ENCODE measurements at regions not wholly inside any gene's neighbourhood (a gene's known extent, or its start where the extent isn't known, plus 50 kb on each side); places are given as distances from the start of the nearest gene placed in this dataset.
"Not testable (repeated sequence)": the region's sequence is repeated elsewhere in the genome, so short reads cannot be mapped to it uniquely, and the experiment has no call there.

DNA sequence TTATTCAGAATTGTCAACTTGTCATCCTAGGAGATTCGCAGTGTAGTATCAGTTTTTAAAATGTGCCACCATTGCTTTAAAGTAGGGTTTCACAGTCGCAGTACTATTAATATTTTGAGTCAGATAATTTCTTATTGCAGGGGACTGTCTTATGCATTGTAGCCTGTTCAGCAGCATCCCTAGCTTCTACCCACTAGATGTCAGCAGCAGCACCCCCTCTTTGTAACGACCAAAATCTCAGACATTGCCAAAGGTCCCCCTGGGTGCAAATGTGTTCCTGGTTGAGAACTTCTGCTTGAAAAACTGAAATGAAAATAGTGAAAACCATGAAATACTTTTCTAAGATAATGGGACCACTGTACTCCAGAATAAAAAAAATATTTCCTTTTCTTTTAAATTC lies 474.8 kb downstream of the CNTN3 start:
- H3K4me3 ChIP-seq (ENCODE audit: low read depth, low read length) = no peak overlapping the region
- DNase-seq (ENCODE audit: extremely low spot score) = no peak
- no peaks in the 10 kb centered on the region for H3K36me3 ChIP-seq (ENCODE audit: insufficient read depth)
- no peak overlapping the region for H3K27ac ChIP-seq (ENCODE audit: low read depth)
- 51% methylated on average over 3 of the region's 3 CpGs for WGBS
- no peaks in the 10 kb centered on the region for H3K4me1 ChIP-seq (ENCODE audit: insufficient read depth)

DNA sequence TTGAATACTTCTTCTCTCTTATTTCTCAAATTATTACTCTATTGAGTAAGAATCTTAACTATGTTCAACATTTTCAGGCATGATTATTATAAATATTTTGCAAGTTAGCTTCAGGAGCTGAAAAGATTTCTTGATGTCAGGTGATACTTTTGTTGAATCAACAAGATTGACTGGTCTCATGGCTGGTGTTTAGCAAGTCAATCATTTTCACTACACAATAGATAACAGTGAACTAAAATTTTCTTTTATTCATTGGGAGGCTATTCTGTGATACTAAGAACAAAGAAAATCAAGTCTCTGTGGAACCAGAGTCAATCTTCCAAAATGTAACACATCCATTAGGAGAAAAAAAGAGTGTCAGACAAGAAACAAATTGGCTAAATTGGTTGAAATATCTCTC lies 476.7 kb downstream of the CNTN3 start:
- Histone ChIP-seq H3K4me3 (ENCODE audit: low read depth, low read length) (no peak overlapping the region), H3K36me3 (ENCODE audit: insufficient read depth) (no peaks in the 10 kb centered on the region), H3K27ac (ENCODE audit: low read depth) (no peak overlapping the region), H3K4me1 (ENCODE audit: insufficient read depth) (no peaks in the 10 kb centered on the region)
- DNase-seq (ENCODE audit: extremely low spot score) = no peak

DNA sequence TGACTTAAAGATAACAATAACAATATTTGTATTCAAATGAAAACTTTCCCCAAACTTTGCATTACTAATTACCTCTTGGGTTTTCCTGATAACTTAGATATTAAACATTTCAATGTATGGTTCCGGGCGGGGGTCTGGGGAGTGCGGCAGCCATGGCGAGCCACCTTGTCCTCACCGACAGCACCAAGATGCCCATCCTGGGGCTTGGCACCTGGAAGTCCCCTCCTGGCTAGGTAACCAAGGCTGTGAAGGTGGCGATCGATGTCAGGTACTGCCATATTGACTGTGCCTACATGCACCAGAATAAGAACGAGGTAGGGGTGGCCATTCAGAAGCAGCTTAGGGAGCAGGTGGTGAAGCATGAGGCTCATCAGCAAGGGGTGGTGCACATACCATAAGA lies 478.7 kb downstream of the CNTN3 start:
- no peak for DNase-seq (ENCODE audit: extremely low spot score)
- H3K4me3 ChIP-seq (ENCODE audit: low read depth, low read length) = no peak overlapping the region
- no peak overlapping the region for H3K27ac ChIP-seq (ENCODE audit: low read depth)
- no peaks in the 10 kb centered on the region for H3K36me3 ChIP-seq (ENCODE audit: insufficient read depth)
- 96% methylated on average over 8 of the region's 8 CpGs for WGBS
- no peaks in the 10 kb centered on the region for H3K4me1 ChIP-seq (ENCODE audit: insufficient read depth)

DNA sequence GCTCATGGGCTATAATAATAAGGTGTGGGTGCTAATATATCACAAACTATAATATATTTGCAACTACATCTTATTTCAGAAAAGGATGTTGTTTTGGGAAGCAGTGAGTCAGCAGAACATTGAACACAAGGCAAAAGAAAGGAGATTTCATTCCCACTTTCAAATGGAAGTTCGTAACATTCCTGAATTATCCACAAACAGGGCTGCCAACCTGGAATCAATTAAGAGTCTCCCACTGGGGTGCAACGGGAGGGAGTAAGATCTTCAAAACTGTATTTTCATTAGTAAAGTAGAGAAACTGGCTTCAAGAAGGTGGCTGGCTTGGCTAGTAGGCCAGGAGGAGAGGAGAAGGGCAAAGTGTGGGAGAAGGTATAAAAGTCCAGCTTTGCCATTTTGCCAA lies 479.6 kb downstream of the CNTN3 start:
- DNase-seq (ENCODE audit: extremely low spot score) = no peak
- Histone ChIP-seq H3K4me1 (ENCODE audit: insufficient read depth) (no peaks in the 10 kb centered on the region), H3K27ac (ENCODE audit: low read depth) (no peak overlapping the region), H3K36me3 (ENCODE audit: insufficient read depth) (no peaks in the 10 kb centered on the region), H3K4me3 (ENCODE audit: low read depth, low read length) (no peak overlapping the region)
- 53% methylated on average over 2 of the region's 2 CpGs for WGBS

DNA sequence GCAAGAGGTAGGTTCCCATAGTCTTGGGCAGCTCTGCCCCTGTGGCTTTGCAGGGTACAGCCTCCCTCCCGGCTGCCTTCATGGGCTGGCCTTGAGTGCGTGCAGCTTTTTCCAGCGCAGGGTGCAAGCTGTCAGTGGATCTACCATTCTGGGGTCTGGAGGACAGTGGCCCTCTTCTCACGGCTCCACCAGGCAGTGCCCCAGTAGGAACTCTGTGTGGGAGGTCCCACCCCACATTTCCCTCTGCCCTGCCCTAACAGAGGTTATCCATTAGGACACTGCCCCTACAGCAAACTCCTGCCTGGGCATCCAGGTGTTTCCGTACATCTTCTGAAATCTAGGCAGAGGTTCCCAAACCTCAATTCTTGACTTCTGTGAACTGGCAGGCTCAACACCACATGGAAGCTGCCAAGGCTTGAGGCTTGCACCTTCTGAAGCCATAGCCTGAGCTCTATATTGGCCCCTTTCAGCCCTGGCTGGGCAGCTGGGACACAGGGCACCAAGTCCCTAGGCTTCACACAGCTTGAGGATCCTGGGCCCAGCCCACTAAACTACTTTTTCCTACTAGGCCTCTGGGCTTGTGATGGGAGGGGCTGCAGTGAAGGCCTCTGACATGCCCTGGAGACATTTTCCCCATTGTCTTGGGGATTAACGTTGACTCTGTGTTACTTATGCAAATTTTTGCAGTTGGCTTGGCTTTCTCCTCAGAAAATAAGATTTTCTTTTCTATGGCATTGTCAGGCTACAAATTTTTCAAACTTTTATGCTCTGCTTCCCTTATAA lies 482.7 kb downstream of the CNTN3 start:
- H3K36me3 ChIP-seq (ENCODE audit: insufficient read depth); H3K27ac ChIP-seq (ENCODE audit: low read depth); H3K4me3 ChIP-seq (ENCODE audit: low read depth, low read length); H3K4me1 ChIP-seq (ENCODE audit: insufficient read depth); DNase-seq (ENCODE audit: extremely low spot score): not testable (repeated sequence)
- WGBS = 76% methylated on average over 6 of the region's 6 CpGs

DNA sequence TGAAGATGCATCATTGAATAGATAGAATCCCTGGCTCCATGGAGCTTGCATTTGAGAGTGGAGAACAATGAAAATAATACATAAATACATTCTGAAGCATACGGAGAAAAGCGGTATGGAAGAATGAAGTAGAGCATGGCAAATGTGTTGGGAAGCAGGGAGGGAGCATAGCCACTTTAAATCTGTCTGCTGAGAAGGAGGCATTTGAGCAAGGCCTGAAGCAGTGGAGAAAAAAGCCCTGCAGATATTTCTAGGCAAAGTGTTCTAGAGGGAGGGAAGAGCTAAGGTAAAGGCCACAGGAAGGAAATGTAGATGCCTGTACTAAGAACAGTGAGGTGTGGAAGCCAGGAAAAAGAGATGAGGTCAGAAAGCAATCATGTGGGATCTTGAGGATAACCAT lies 484.8 kb downstream of the CNTN3 start:
- no peak for DNase-seq (ENCODE audit: extremely low spot score)
- Histone ChIP-seq H3K36me3 (ENCODE audit: insufficient read depth) (no peaks in the 10 kb centered on the region), H3K27ac (ENCODE audit: low read depth) (no peak overlapping the region), H3K4me3 (ENCODE audit: low read depth, low read length) (no peak overlapping the region), H3K4me1 (ENCODE audit: insufficient read depth) (no peaks in the 10 kb centered on the region)
- WGBS = 91% methylated on average over 2 of the region's 2 CpGs

DNA sequence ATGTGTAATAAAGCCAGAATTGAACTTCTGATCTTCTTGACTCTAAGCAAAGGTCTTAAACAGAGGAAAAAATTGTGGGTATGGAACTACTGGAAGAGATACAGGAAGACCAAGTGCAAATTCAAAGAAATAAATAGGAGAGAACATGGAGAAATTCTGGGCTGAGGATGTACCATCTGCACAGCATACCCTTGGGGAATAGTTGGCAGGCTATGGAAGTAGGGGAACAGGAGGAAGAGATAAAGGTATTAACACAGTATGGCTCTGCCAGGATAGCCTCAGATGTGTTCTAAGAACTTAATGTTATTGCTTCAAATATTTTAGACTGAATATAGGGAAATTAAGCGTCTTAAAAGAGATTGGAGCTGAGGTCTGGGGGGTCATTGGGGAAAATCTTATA lies 485.4 kb downstream of the CNTN3 start:
- DNase-seq (ENCODE audit: extremely low spot score) = no peak
- 89% methylated on average over 1 of the region's 1 CpG for WGBS
- no peaks in the 10 kb centered on the region for H3K36me3 ChIP-seq (ENCODE audit: insufficient read depth)
- no peak overlapping the region for H3K27ac ChIP-seq (ENCODE audit: low read depth)
- H3K4me3 ChIP-seq (ENCODE audit: low read depth, low read length) = no peak overlapping the region
- no peaks in the 10 kb centered on the region for H3K4me1 ChIP-seq (ENCODE audit: insufficient read depth)

DNA sequence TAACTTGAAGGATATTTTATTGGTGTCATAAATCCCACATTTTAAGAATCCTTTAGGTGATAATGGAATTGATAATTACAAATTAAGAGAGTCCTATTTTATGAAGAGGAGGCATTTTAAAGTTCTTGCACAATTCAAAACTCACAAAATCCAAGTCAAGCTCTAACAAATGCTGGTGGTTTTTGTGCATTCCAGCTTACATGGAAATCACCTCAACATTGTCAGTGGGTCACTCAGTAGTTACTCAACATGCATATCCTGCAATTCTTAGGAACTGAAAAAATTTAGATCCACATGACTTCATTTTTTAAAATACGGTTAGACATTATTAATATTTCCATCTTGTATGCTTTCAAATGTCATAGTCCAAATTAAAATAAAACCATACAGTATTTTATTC lies 487.2 kb downstream of the CNTN3 start:
- H3K4me1 ChIP-seq (ENCODE audit: insufficient read depth) = no peaks in the 10 kb centered on the region
- H3K27ac ChIP-seq (ENCODE audit: low read depth) = no peak overlapping the region
- WGBS = 99% methylated on average over 1 of the region's 1 CpG
- DNase-seq (ENCODE audit: extremely low spot score) = no peak
- no peaks in the 10 kb centered on the region for H3K36me3 ChIP-seq (ENCODE audit: insufficient read depth)
- no peak overlapping the region for H3K4me3 ChIP-seq (ENCODE audit: low read depth, low read length)

DNA sequence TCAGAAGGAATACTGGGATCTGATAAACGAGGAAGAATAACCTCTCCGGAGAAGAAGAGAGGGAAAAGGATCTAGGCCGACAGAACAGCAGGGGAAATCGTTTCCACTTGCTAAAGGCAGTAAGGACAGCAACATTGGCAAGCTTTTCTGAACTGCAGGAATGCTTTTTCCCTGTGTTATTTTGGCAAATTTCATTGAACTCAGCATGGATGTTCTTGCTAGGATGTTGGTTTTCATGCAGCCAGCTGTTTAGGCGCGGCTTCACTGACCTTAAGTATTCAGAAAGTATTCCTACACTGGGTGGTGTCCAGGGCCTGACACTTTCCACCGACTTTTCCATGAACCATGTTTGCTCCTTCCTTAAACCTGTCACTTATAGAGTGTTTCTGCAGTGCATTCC lies 489.7 kb downstream of the CNTN3 start:
- WGBS = 69% methylated on average over 7 of the region's 7 CpGs

DNA sequence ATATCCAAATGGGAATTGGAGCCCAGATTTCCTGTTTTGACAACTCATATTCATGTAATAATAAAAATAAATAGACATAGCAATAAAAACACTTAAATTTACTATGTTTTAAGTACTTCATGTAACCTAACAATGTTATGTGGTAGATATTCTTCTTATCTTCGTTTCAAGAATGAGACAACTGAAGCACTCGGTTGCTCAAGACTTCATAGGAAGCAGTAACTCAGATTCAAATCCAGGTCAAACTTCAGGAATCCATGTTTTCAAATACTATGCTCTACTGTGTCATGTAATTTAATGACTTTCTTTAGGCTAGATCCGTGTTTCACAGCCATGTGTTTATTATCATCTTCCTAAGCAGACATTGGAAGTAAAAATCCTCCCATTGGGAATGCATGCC lies 492.2 kb downstream of the CNTN3 start:
- DNase-seq (ENCODE audit: extremely low spot score) = no peak
- WGBS = 40% methylated on average over 3 of the region's 3 CpGs
- H3K4me1 ChIP-seq (ENCODE audit: insufficient read depth) = no peaks in the 10 kb centered on the region
- no peak overlapping the region for H3K4me3 ChIP-seq (ENCODE audit: low read depth, low read length)
- H3K27ac ChIP-seq (ENCODE audit: low read depth) = no peak overlapping the region
- H3K36me3 ChIP-seq (ENCODE audit: insufficient read depth) = no peaks in the 10 kb centered on the region

More for the DNA sequence above, 489.7 kb downstream of the CNTN3 start:
- Histone ChIP-seq H3K4me3 (ENCODE audit: low read depth, low read length) (no peak overlapping the region), H3K36me3 (ENCODE audit: insufficient read depth) (no peaks in the 10 kb centered on the region), H3K4me1 (ENCODE audit: insufficient read depth) (no peaks in the 10 kb centered on the region), H3K27ac (ENCODE audit: low read depth) (no peak overlapping the region)
- no peak for DNase-seq (ENCODE audit: extremely low spot score)

DNA sequence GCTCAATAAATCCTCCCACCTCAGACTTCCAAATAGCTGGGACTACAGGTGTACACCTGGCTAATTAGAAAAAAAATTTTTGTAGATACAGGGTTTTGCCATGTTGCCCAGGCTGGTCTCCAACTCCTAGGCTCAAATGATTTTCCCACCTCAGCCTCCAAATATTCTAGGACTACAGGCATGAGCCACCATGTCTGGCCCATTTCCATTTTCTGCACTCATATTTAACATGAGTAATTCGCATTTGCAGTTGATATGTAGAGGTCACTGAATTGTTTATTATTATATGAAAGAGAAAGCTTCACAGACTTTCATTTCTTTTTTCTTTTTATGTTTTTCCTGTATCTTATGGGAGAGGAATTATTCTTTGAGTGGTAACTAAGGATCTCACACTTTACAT lies 492.7 kb downstream of the CNTN3 start:
- no peak overlapping the region for H3K27ac ChIP-seq (ENCODE audit: low read depth)
- H3K36me3 ChIP-seq (ENCODE audit: insufficient read depth) = no peaks in the 10 kb centered on the region
- 60% methylated on average over 1 of the region's 1 CpG for WGBS
- no peak overlapping the region for H3K4me3 ChIP-seq (ENCODE audit: low read depth, low read length)
- no peaks in the 10 kb centered on the region for H3K4me1 ChIP-seq (ENCODE audit: insufficient read depth)
- no peak for DNase-seq (ENCODE audit: extremely low spot score)

DNA sequence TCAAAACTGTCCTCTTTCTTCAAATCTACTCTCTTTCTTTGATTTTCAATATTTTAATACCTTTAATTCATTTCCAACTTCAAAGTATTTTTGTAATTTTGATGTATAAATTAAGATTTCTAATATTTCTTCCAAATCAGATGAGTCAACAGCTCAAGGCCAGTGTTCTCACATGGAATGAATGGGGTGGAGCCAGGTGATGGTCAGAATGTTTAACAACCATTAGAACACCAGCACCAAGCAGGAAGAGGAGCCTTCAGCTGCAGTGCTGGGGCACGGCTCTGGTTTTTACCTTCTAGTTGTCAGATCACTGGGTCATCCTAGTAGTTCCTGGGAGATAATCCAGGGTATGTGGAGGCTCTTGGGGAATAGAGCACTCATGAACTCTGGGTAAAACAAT lies 494.5 kb upstream of the PDZRN3 start:
- Histone ChIP-seq H3K27ac (ENCODE audit: low read depth) (no peak overlapping the region), H3K36me3 (ENCODE audit: insufficient read depth) (no peaks in the 10 kb centered on the region), H3K4me3 (ENCODE audit: low read depth, low read length) (no peak overlapping the region), H3K4me1 (ENCODE audit: insufficient read depth) (no peaks in the 10 kb centered on the region)
- DNase-seq (ENCODE audit: extremely low spot score) = no peak
- 78% methylated on average over 1 of the region's 1 CpG for WGBS

DNA sequence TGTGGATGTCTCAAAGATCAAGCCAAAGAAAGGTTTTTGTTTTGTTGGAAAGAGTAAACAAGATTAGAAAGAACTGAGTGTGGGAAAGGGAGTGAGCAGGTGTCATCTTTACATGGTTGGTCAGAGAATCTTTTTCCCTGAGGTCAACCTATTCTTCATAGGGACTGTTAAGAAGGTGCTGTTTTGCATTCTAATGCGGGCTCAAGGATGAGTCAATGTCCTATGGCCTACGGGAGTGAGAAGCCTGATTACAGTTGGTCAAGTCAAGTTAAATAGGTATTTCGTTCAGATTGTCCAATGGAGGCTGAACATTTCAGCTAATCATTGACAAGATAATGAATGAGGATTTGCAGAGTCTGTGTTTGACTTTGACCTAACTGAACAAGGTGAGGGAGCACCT lies 491.2 kb upstream of the PDZRN3 start:
- H3K36me3 ChIP-seq (ENCODE audit: insufficient read depth) = no peaks in the 10 kb centered on the region
- H3K27ac ChIP-seq (ENCODE audit: low read depth) = no peak overlapping the region
- no peaks in the 10 kb centered on the region for H3K4me1 ChIP-seq (ENCODE audit: insufficient read depth)
- no peak for DNase-seq (ENCODE audit: extremely low spot score)
- WGBS = 88% methylated on average over 3 of the region's 3 CpGs
- no peak overlapping the region for H3K4me3 ChIP-seq (ENCODE audit: low read depth, low read length)

DNA sequence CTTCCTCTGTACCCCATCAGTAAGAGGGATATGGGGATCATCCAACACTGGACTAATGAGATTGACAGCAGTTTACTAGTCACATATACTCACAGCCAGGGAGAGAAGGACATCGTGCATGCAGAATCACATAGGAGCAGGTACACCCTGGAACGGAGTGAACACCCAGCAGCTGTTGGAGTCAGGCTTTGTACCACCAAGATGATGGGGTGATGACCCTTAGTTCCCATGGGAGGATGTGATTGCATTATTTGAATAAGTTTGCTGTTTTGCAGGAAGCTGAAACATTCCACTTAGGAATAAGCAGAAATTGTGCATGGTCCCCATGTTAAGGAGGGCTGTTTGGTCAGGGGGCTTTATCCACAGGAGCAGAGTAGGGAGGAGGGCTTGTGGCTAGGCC lies 482.7 kb upstream of the PDZRN3 start:
- 52% methylated on average over 2 of the region's 2 CpGs for WGBS
- Histone ChIP-seq H3K4me1 (ENCODE audit: insufficient read depth) (no peaks in the 10 kb centered on the region), H3K4me3 (ENCODE audit: low read depth, low read length) (no peak overlapping the region), H3K27ac (ENCODE audit: low read depth) (no peak overlapping the region), H3K36me3 (ENCODE audit: insufficient read depth) (no peaks in the 10 kb centered on the region)
- no peak for DNase-seq (ENCODE audit: extremely low spot score)

DNA sequence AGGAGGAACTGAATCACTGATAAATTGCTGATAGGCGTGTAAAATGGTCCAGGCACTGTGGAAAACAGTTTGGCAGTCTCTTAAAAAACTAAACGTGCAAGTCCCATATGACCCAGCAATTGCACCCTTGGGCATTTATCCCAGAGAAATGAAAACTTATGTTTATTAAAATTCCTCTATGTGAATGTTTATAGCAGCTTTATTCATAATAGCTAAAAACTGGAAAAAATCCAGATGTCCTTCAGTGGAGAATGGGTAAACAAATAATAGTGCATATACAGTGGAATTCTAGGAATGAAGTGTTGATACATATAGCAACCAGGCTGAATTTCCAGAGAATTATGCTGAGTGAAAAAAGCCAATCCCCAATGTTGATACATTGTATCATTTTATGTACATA lies 482.2 kb upstream of the PDZRN3 start:
- no peak for DNase-seq (ENCODE audit: extremely low spot score)
- Histone ChIP-seq H3K27ac (ENCODE audit: low read depth) (no peak overlapping the region), H3K36me3 (ENCODE audit: insufficient read depth) (no peaks in the 10 kb centered on the region), H3K4me3 (ENCODE audit: low read depth, low read length) (no peak overlapping the region), H3K4me1 (ENCODE audit: insufficient read depth) (no peaks in the 10 kb centered on the region)
- 20% methylated on average over 2 of the region's 2 CpGs for WGBS
